ENCODE measurements at regions not wholly inside any gene's neighbourhood (a gene's known extent, or its start where the extent isn't known, plus 50 kb on each side); places are given as distances from the start of the nearest gene placed in this dataset.

GRCh38 chr6:84605298-84605697 is 159.1 kb downstream of the TBX18 start:
- H3K9me3 ChIP-seq (ENCODE audit: control insufficient read depth, insufficient read depth, low read depth, low read length), result no peaks in the 10 kb centered on the region
- ChIA-PET CTCF (no interaction called here), POLR2A (no interaction called here)
- H3K36me3 ChIP-seq (ENCODE audit: control insufficient read depth in 2 of 2, insufficient read depth in 1 of 2, low read length in 2 of 2), result no peaks in the 10 kb centered on the region
- no peak overlapping the region for H3K4me3 ChIP-seq (ENCODE audit: low read depth, low read length)
- H3K4me1 ChIP-seq (ENCODE audit: control insufficient read depth, insufficient read depth, low read length), result no peaks in the 10 kb centered on the region
- no peak overlapping the region for H3K27ac ChIP-seq (ENCODE audit: extremely low read depth, low read depth, low read length)
- TF ChIP-seq HOXA7 (CRISPR knock-in tag; IDR thresholded peaks at IDR 0.05; ENCODE audit: borderline replicate concordance) (no peak), GFI1B (tag by site-specific recombination; IDR thresholded peaks at IDR 0.05) (no peak), ZNF350 (tag by site-specific recombination; IDR thresholded peaks at IDR 0.05) (no peak), ZFHX2 (tag by site-specific recombination; conservative IDR thresholded peaks at IDR 0.05) (no peak), ZNF76 (tag by site-specific recombination; IDR thresholded peaks at IDR 0.05; ENCODE audit: borderline replicate concordance, low read depth) (no peak), KLF10 (tag by site-specific recombination; IDR thresholded peaks at IDR 0.05) (no peak), ZNF777 (tag by site-specific recombination; IDR thresholded peaks at IDR 0.05; ENCODE audit: borderline replicate concordance) (no peak), ZNF514 (tag by site-specific recombination; IDR thresholded peaks at IDR 0.05) (no peak), ZSCAN4 (tag by site-specific recombination; IDR thresholded peaks at IDR 0.05) (no peak), ZIC2 (tag by site-specific recombination; IDR thresholded peaks at IDR 0.05) (no peak), ZNF398 (tag by site-specific recombination; IDR thresholded peaks at IDR 0.05) (no peak)

GRCh38 chr6:84601366-84601765 is 163.0 kb downstream of the TBX18 start:
- CTCF ChIA-PET, result no interaction called here
- no peaks in the 10 kb centered on the region for H3K4me1 ChIP-seq (ENCODE audit: control insufficient read depth, insufficient read depth, low read length)
- H3K27ac ChIP-seq (ENCODE audit: extremely low read depth, low read depth, low read length), result no peak overlapping the region
- no peaks in the 10 kb centered on the region for H3K9me3 ChIP-seq (ENCODE audit: control insufficient read depth, insufficient read depth, low read depth, low read length)
- H3K36me3 ChIP-seq (ENCODE audit: control insufficient read depth in 2 of 2, insufficient read depth in 1 of 2, low read length in 2 of 2), result no peaks in the 10 kb centered on the region
- POLR2A ChIA-PET, result no interaction called here
- H3K4me3 ChIP-seq (ENCODE audit: low read depth, low read length), result no peak overlapping the region
- TF ChIP-seq TSHZ1 (tag by site-specific recombination; IDR thresholded peaks at IDR 0.05; ENCODE audit: borderline replicate concordance) (no peak), AEBP2 (tag by site-specific recombination; IDR thresholded peaks at IDR 0.05; ENCODE audit: borderline replicate concordance) (no peak), ZNF366 (tag by site-specific recombination; conservative IDR thresholded peaks at IDR 0.05) (no peak), ZBTB7A (tag by site-specific recombination; IDR thresholded peaks at IDR 0.05; ENCODE audit: low read depth) (no peak), ZNF362 (tag by site-specific recombination; IDR thresholded peaks at IDR 0.05) (no peak), SCRT1 (tag by site-specific recombination; IDR thresholded peaks at IDR 0.05; ENCODE audit: borderline replicate concordance) (no peak), OVOL3 (tag by site-specific recombination; IDR thresholded peaks at IDR 0.05) (no peak), ZBTB8A (tag by site-specific recombination; IDR thresholded peaks at IDR 0.05) (no peak), ZSCAN5A (tag by site-specific recombination; IDR thresholded peaks at IDR 0.05) (no peak), ZFP41 (tag by site-specific recombination; IDR thresholded peaks at IDR 0.05; ENCODE audit: borderline replicate concordance) (no peak), ZNF404 (tag by site-specific recombination; IDR thresholded peaks at IDR 0.05) (no peak), ZNF692 (tag by site-specific recombination; IDR thresholded peaks at IDR 0.05) (no peak), EGR2 (tag by site-specific recombination; IDR thresholded peaks at IDR 0.05; ENCODE audit: low read depth) (no peak)

Measured in HEK293 (cell line).